ENCODE measurements at regions not wholly inside any gene's neighbourhood (a gene's known extent, or its start where the extent isn't known, plus 50 kb on each side); places are given as distances from the start of the nearest gene placed in this dataset.

DNA sequence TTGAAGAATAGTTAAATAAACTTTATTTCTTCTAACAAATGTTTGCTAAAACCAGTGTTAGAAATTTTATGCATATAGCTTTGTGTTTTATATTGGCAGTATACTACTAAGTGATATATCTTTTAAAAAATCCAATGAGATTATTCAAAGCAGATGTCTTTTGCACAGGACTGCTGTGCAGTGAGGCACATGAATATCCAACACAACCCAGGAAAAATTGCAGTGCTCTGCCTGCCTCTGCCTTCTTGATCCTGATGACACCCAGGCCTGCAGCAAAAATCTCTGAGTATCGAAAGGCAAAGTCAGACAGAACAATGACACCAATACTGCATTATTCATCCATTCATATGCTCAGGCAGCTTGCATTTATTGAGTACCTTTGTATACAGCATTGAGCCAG, 1076.5 kb upstream of the ARRDC3 start:
- DNase-seq, result no peak

DNA sequence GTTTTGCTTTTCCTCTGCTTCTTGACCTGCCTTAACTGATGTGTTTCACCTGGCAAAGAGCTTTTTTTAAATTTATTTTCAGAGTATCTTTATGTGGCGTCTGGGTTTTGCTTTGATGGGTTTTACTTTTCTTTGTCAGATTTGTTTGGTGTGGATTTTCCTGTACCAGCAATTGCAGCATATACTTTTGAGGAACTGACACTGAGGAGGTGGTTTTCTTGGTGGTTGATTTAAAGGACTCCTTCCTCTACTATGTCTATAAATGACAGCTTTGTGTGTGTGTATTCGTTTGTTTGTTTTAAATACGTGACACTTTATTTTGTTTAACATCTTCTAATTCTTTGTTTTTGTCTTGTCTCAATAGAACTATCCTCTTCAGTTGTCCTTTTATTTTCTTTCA, 1071.9 kb upstream of the ARRDC3 start:
- no peak for DNase-seq

GRCh38 chr5:92444888-92445287, 1061.8 kb upstream of the ARRDC3 start:
- no peak for DNase-seq

- DNase-seq, result peak; percentile 89
These were observed 1052.7 kb upstream of the ARRDC3 start for GRCh38 chr5:92435781-92436180.

DNA sequence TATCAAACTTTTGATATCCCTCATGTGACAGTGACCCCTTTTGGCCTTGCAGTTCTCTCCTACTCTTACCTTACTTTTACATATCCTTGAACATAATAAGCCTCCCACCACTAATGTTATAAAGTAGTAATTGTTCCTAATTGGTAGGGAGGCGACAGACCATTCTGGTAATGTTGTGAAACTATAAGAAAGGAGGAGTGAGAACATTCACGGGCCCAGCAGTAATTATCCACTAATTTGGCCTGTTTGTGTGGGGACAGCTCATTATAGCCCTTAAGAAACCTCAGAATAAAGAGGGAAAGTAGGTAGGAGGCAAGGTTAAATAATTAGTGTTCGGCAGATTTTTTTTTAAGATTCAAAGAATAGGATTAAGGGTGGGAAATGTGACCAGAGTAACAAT, 1046.5 kb upstream of the ARRDC3 start:
- no peak for DNase-seq

GRCh38 chr5:92428415-92428814, 1045.3 kb upstream of the ARRDC3 start:
- DNase-seq, result no peak

- no peak for DNase-seq
These were observed 1041.8 kb upstream of the ARRDC3 start for GRCh38 chr5:92424785-92425426.

GRCh38 chr5:92421942-92422341, 1038.8 kb upstream of the ARRDC3 start:
- no peak for DNase-seq

- DNase-seq, result no peak
These were observed 1038.1 kb upstream of the ARRDC3 start for GRCh38 chr5:92421196-92421595.

DNA sequence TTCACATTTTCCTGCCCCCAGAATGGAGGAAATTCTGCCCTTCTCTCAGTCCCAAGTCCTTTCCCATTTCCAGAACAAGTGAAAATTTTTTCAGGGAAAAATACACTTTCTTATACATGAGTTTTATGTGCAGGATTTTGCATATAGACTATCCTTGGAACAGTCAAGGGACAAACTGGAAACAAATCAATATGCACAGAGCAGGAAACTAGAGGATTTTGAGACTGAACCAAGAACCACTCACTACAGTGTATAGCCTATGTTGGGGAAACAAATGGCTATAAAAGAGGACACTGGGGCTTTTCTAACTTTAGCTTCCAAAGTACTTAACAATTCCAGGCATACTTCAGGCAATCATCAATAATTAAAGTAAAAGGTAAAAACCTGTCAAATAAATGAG, 1036.1 kb upstream of the ARRDC3 start:
- no peak for DNase-seq

GRCh38 chr5:92418341-92418740, 1035.2 kb upstream of the ARRDC3 start:
- DNase-seq, result no peak

- no peak for DNase-seq
These were observed 1026.0 kb upstream of the ARRDC3 start for GRCh38 chr5:92409134-92409533.

DNA sequence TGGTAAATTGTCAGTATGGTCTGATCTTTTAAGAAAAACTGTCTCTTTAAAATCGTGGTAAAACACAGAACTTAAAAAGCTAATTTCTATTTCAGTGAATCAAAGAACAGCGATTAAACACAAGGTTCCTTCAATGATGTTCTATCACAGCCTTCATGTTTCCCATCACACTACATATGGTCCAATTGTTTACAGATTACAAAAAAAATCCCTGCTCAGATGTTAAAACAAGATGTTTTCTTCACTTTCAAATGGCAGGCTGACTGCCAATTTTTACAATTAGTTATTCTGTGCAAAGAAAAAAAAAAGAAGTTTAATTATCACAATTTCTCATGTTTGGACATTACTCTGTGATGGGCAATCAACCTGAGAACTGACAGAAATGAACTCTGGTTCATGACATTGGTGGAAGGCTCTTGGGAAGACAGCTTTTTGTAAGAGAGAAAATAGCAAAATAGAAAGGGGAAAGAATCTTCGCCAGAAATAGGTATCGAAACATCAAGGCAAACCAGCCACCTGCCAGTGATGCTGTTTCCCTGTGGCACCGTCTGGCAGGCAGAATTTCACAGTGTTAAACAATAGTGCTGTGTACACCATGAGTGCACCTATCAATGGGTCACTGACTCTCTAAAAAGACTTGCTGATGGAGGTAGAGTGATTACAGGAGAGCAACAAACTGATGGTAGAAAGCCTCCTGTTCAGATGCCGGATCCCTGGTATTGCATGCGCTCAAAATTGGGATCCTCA, 1020.0 kb upstream of the ARRDC3 start:
- no peak for DNase-seq

DNA sequence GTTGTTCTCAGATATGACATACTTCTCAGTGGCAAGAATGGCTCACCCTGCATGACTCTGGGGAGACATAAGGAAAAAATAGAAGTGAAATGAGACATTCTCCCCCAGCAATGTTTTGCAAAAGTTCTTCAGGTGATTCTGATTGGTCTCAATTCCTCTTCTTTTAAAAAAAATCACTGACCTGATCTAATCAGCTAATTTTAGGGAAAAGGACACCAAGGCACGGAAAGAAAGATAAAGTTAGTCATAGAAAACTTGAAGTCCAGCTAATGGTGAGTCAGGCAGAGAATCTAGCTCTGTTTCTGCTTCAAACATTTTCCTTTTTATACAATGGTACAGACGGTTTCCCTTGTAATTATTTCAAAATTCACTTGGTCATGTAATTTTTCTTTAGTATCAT, 1018.9 kb upstream of the ARRDC3 start:
- DNase-seq, result no peak

- peak; percentile 30 for DNase-seq
These were observed 1018.4 kb upstream of the ARRDC3 start for GRCh38 chr5:92401492-92401891.

DNA sequence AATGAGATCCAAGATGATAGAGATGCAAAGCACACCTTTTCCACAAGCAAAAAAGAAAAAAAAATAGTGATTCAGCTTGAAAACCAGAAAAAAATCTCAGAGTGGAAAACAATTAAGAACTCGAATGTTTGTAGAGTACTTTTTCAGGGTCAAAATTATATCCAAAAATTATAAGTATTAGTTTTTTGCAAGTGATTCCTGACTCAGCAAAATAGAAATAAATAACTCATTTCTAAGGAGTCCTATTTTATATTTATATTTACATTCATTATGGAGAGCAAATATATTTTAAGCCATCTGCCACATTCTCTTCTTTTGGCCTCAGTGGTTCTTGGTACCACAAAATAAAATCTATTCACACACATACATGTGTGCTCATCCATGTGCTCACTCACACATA, 1011.8 kb upstream of the ARRDC3 start:
- no peak for DNase-seq

GRCh38 chr5:92390657-92391056, 1007.5 kb upstream of the ARRDC3 start:
- no peak for DNase-seq

DNA sequence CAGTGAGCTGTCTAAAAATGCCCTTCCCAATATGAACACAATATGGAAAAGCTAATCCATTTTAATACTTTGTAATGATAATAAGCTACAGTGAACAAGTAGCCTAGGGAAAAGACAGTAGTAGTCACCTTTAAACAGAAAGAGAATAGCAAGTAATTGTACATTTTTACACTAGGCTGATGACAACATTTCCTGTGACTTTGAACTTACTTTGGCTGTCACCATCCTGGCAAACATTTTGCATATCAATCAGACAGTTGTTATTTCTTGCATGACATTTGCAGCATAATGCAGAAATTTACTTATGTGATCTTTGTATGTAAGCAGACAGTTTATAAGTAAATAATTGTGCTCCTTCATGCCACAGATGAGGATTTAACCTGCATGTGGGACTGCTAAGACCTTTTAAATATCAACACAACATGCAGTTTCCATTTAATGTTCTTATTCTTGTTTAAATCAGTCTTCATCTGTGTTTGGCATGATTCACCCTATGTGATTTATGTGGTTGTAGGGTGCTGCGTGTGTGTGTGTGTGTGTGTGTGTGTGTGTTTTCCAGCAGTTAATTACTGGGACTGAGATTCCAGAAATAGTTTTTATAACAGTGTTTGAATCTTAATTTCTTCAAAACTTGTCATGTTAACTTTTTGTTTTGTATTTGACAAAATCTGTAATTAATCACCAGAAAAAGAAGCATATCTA, 997.1 kb upstream of the ARRDC3 start:
- no peak for DNase-seq

- DNase-seq, result no peak
These were observed 996.0 kb upstream of the ARRDC3 start for GRCh38 chr5:92378966-92379611.

DNA sequence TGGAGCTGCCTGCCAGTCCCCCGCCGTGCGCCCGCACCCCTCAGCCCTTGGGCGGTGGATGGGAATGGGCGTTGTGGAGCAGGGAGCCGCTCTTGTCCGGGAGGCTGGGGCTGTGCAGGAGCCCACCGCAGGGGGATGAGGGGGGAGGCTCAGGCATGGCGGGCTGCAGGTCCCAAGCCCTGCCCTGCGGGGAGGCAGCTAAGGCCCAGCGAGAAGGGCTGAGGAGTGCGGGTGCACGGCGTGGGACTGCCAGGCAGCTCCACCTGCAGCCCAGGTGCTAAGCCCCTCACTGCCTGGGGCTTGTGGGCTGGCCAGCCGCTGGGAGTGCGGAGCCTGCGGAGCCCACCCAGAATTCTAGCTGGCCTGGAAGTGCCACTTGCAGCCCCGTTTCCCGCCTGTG, 991.7 kb upstream of the ARRDC3 start:
- no peak for DNase-seq

DNA sequence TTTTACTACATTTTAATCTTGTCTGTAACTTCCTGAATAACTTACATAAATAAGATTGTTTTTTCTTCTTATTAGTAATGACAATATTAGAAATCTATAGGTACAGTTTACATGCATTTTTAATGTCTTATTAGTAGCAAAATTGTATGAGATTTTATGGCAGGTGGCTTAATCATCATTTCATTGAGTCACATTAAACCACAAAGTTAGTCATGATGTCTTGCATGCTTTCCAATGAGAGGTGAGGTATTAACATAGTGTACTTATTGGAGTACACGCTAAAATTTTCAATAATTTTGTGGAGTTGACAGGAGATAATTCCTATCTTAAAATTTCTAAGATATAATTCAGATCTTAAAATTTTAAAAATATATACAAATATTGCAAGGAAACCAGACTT, 989.6 kb upstream of the ARRDC3 start:
- DNase-seq, result no peak

- DNase-seq, result no peak
These were observed 988.7 kb upstream of the ARRDC3 start for GRCh38 chr5:92371889-92372235.

DNA sequence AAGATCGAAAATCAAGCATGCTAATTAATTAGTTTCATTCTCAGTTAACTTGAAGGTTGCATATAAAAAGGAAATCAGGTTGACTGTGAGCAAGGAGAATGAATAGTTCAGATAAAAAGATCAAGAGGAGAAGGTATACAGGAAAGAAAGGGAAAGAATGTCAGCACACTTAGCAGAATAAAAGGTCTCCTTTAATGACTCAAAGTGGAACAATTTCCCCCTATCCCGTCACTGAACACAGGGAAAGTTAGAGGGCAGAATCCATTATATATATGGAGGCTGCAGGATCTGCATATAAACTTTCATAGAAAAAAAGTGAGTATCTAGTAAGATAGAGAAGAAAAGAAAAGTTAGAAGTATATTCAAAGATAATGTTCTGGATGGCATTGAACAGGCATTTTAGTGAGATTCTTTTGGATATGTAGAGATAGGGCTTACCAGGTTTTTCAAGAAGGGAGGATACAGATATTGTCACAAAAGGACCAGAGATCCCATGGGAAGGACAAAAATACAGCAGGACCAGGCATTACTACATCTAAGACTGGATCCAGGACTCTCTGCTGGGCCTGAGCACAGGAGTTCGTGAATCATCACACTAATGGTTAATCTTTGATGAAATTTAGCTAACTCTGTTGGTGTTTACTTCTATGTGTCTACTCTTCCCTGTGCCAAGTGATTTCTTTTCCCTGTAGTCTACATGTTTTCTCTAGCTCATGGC, 988.2 kb upstream of the ARRDC3 start:
- no peak for DNase-seq

All from NCI-H524 treated with DMSO at 0.1 percent for 48 hours (cell line).